GM19025 (cell line): ENCODE measurements at regions not wholly inside any gene's neighbourhood (a gene's known extent, or its start where the extent isn't known, plus 50 kb on each side); places are given as distances from the start of the nearest gene placed in this dataset.

ENCODE experiments used
- ATAC-seq: cut with Tn5 transposase; IDR thresholded peaks from one replicate; pipeline ENCODE4 v1.9.1; 2021; ENCODE audit warnings: mild to moderate bottlenecking, low read depth, moderate library complexity; ENCODE audit not compliant: unreplicated experiment

DNA sequence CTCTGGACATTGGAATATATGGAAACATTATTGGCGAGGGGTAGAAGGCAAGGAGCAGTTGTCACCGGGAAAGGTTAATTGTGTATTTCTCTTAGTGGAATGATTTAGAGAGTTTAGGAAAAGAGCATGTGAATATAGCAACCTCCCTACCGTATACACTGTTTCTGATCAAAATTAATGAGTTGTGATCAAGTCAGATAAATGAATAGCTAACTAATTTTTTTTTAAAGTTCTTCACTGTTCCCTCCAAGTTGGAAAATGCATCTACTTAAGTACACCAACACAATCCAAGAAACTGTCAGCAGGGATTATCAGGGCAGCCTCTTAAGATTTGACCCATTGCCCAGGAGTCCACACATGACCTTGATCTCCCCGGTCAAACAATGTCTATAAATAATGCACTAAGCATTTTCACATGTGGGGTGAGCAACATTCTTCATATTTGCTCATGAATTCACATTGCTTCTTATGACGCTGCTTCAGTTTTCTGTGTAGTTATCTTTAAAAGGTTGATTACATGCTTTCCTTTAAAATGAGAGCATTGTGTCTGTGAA lies 680.8 kb upstream of the NRSN1 start:
- no peak for ATAC-seq

- ATAC-seq: no peak
Observed at GRCh38 chr6:23446469-23446967, 679.5 kb upstream of the NRSN1 start.

- no peak for ATAC-seq
Observed at GRCh38 chr6:23447731-23448130, 678.3 kb upstream of the NRSN1 start.

DNA sequence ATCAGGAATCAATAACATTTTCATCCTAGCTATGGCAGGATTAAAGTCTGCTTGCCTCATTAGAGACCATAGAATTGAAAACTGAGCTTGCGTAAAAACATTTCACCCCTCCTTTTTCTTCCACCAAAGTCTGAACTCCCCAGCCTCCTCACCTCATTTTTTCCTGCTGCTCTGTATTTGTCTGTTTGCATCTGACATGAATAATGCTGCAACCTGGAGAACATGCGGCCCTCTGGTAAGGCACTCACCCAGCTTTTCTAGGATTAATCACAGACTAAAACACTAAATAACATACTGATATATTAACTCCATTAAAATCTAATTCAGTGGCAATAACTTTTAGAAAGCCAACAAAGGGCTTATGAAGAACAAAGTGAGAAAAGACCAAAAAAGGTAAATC lies 677.7 kb upstream of the NRSN1 start:
- ATAC-seq: no peak

DNA sequence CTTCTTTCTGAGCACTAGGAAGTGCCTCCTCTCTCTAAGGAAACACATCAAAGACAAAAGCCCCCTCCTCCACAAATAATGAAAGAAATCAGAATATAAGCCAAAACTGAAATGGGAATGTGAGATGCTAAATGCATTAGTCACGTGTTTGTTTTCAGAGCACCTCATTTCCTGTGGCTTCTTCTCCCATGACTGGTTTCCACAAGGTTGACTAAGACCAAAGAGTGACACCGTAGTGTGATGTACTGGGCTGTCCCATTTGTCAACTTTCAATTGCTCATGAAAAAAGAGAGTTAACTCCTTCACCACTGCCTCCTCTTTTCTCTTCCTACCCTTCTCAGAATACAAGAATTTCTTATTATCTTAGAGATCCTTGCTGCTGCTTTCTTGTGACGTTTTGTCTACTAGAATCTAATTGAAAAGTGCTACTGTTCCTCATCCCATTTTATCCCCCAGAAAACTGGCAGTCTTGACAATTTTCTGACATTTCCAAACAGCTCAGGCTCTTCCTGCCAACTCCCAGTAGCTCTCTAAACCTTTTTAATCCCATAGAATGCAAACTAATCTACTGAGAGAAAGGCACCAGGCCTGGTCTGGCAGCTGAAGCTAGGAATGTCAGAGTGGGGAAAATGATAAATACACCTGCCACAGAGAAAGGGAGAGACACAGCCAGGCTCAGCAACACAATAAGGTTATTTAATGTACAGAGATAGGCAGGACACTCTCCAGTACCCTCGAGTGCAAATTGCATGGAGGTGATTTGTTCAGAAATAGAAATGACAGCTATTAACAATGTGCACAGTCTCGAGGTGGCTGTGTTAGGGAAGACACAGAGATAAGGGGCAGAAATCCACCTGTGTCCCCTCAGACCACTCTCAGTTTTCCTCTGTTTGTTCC lies 671.7 kb upstream of the NRSN1 start:
- ATAC-seq: no peak

DNA sequence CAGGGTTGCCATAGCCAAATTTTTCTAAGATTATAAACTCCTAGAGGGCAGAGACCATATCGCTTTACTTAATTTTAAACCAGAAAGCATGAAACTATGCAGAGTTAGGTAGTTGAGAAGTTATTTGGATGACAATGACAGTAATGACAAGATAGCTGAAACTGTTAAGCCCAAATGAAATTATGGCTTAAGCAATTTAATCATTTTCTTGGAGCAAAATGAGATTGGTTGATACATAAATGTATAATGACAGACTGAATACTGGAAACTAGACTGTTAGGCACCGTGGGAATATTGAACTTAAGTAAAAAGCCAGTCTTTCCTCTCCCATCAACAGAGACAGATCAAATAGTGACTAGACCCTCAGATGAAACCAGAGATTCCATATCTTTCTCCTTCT lies 670.3 kb upstream of the NRSN1 start:
- no peak for ATAC-seq

GRCh38 chr6:23456396-23456795 lies 669.6 kb upstream of the NRSN1 start:
- ATAC-seq: no peak

GRCh38 chr6:23457321-23457720 lies 668.7 kb upstream of the NRSN1 start:
- no peak for ATAC-seq

DNA sequence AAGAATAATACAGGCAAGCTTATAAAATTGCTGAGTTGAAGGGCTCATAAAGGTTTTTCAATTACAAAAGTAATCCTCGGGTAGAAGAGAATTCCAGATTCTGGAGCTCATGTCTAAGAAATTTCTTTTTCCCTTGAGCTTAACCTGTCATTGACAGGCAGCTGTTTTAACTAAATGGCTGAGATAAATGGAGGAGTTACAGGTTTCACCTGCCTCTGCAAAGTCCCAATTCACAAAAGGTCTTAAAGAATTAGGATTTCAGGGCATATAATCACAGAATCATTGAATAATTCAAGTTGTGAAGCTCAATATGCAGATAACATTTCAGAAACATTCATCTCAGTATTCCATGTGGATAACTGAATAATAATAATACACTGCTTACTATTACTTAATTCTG lies 660.1 kb upstream of the NRSN1 start:
- no peak for ATAC-seq

DNA sequence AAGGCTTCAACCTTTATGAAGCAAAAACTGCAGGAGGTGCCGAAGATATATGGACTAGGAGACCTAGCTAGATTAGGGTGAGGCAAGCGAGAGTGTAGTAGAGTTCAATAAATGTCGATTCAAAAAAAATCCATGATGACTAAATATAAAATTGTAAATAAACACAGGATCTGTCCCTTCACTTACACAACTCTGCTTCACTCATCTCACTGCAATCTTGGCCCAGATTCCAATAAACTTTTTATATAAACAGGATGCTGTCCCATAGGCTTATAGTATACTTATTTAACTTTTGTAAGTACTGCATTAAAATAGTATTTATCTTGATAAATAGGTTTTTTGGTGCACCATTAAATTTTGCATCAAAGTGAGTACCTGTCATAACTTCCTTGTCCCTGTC lies 648.4 kb upstream of the NRSN1 start:
- ATAC-seq: no peak

DNA sequence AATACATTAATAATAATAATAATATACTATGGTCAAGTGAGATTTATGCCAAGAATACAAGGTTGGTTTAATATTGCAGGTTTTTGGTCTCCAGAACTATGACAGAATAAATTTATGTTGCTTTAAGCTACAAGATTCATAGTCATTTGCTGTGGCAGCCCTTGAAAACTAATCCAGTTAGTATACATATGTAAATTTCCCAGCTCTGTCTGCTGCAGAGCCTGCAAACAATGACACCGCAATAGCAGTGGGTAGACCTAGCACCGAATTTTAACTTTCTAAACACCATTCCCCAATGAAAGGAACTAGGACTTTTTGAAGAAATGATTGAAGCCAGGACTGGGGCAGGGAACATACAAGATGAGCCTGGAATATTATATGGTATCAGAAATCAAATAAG lies 647.7 kb upstream of the NRSN1 start:
- ATAC-seq: no peak

DNA sequence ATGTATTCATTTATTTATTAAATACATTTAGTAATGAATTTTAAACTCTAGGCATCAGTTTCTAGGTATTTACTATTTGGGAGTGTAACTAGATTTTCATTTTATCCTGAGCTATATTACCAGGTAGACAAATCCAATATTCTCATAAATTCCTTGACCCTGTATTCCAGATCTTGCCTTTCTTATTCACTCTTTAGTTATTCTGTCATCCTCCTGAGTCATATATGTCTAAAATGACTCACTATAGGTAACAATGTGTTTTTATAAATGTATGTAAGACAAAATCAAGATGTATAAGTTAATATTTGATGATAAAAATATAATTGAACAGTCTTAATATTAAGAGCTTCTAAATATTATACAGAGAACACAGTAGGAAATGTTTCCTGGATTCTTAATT lies 642.1 kb upstream of the NRSN1 start:
- no peak for ATAC-seq

GRCh38 chr6:23494367-23494766 lies 631.6 kb upstream of the NRSN1 start:
- no peak for ATAC-seq

DNA sequence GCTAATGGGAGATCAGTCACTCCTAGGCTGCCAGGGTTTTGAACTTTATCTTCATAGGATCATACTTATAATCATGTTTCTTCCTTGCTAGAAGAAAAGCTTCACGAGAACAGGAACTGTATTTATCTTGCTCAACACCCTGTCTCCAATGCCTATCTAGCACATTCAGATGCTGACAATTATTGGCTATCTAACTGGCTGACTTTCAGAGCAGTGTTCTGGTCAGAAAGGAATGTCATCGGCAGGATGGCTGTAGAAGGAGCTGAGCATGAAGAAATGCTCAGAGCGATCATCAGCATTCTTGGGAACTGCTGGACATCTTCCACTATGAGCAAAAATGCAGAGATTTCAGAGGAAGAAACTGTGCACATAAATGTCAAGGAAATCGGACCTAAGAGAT lies 628.0 kb upstream of the NRSN1 start:
- ATAC-seq: no peak

GRCh38 chr6:23499549-23499948 lies 626.5 kb upstream of the NRSN1 start:
- ATAC-seq: no peak

DNA sequence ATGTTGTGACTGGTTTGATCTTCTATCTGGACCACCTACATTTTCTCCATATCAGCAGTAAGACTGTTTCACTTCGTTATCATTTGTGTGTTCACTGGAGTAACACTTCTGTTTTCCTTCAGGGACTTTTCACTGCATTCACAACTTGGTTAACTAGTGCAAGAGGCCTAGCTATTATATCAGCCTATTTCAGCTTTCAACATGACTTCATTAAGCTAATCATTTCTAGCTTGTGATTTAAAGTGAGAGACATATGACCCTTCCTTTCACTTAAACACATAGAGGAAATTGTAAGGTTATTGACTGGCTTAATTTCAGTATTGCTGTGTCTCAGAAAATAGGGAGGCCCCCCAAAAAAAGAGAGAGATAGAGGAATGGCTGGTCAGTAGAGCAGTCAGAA lies 622.8 kb upstream of the NRSN1 start:
- ATAC-seq: no peak

GRCh38 chr6:23505026-23505425 lies 621.0 kb upstream of the NRSN1 start:
- ATAC-seq: no peak

DNA sequence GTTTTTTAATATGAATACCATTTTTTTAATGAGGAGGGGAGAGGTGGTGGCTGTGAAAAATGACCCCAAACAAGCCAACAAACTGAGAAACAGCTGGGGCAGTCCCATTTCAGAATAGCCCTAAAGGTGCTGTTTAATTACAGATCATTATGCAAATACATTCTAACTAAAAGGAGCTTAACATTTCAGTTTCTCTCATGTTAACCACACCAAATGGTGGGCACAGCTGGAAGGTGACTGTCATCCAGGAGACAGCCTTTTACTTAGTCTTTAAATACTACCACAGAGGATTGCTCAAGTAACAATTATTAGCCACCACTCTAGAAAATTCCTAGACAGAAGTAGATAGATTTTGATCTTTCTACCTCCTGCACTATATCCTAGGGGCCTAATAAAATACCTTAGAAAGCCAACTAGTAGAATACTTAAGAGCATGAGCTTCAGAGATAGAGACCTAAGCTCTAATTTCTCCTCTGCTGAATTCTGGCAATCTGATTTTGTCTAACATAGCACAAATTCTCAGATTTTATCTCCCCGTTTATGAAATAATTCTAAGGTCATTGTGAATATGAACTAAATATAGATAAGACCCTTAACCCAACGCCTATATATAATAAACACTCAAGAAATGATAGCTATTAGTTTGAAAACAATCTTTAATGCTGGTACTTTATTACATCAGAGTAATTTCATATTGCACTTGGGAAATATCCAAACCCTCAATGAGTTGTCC lies 615.1 kb upstream of the NRSN1 start:
- ATAC-seq: no peak

- no peak for ATAC-seq
Observed at GRCh38 chr6:23511817-23512216, 614.2 kb upstream of the NRSN1 start.

- no peak for ATAC-seq
Observed at GRCh38 chr6:23518294-23518693, 607.7 kb upstream of the NRSN1 start.

DNA sequence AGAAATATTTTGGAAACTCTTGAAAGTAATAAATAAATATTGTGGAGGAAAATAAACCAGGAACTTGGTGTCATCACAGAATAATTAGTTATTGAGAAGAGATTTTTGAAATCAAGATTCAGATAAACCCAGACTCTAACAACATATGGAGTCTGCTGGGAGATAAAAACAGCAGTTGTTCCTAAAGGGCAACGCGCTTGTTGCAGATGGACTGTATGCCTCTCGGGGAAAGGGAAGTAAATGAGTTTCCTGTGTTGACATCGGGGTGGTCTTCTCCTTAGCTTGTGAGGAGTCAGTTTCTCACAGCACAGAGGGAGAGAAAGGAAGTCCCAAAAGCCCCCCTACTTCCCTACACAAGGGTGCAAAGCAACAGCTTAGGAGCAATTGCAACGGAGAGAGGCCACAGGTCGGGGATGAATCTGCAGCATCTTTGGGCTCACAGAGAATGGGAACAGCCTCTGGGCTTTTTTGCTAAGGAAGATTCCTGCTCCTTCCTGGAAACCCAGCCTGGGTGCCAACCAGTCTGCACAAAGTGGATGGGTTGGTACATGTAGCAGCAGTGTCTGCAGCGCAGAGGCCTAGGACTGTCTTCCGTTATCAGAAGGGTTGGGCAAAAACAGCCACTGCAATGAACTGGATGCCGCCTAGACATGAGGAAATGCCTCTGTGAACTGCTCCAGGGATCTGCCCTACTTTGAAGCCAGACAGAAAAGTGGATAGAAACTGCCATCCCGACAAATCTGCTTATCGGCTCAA lies 603.0 kb upstream of the NRSN1 start:
- ATAC-seq: no peak
